ENCODE measurements at regions not wholly inside any gene's neighbourhood (a gene's known extent, or its start where the extent isn't known, plus 50 kb on each side); places are given as distances from the start of the nearest gene placed in this dataset.

GRCh38 chr5:120083851-120084542 is 380.1 kb upstream of the PRR16 start:
- no peak overlapping the region for H3K27ac ChIP-seq
- no peak for TF ChIP-seq POLR2A (IDR thresholded peaks at IDR 0.05)
- no peak for TF ChIP-seq CTCF (IDR thresholded peaks at IDR 0.05)
- H3K4me1 ChIP-seq = no peaks in the 10 kb centered on the region
- H3K27me3 ChIP-seq = no peaks in the 10 kb centered on the region
- no peak for DNase-seq
- intact Hi-C loops (cut with DNase I; ENCODE audit: low total_unique reads) = no loop called here
- no peaks in the 10 kb centered on the region for H3K36me3 ChIP-seq
- H3K9me3 ChIP-seq = no peaks in the 10 kb centered on the region
- H3K4me3 ChIP-seq = no peak overlapping the region

- intact Hi-C loops (cut with DNase I; ENCODE audit: low total_unique reads) = no loop called here
- no peaks in the 10 kb centered on the region for H3K27me3 ChIP-seq
- no peaks in the 10 kb centered on the region for H3K36me3 ChIP-seq
- no peak for TF ChIP-seq CTCF (IDR thresholded peaks at IDR 0.05)
- no peak for TF ChIP-seq POLR2A (IDR thresholded peaks at IDR 0.05)
- H3K4me3 ChIP-seq = no peak overlapping the region
- DNase-seq = no peak
- H3K27ac ChIP-seq = no peak overlapping the region
- H3K4me1 ChIP-seq = no peaks in the 10 kb centered on the region
- no peaks in the 10 kb centered on the region for H3K9me3 ChIP-seq
Measured at GRCh38 chr5:120084543-120084870, 379.6 kb upstream of the PRR16 start.

- intact Hi-C loops (cut with DNase I; ENCODE audit: low total_unique reads) = no loop called here
- no peak for DNase-seq
- H3K27ac ChIP-seq = no peak overlapping the region
- H3K9me3 ChIP-seq = no peaks in the 10 kb centered on the region
- H3K4me1 ChIP-seq = no peaks in the 10 kb centered on the region
- H3K27me3 ChIP-seq = no peaks in the 10 kb centered on the region
- no peaks in the 10 kb centered on the region for H3K36me3 ChIP-seq
- TF ChIP-seq POLR2A (IDR thresholded peaks at IDR 0.05) (no peak), CTCF (IDR thresholded peaks at IDR 0.05) (no peak)
- H3K4me3 ChIP-seq = no peak overlapping the region
Measured at GRCh38 chr5:120086081-120086480, 378.0 kb upstream of the PRR16 start.

GRCh38 chr5:120088412-120088811 is 375.7 kb upstream of the PRR16 start:
- Histone ChIP-seq H3K4me1 (no peaks in the 10 kb centered on the region), H3K27ac (no peak overlapping the region), H3K27me3 (no peaks in the 10 kb centered on the region), H3K36me3 (no peaks in the 10 kb centered on the region), H3K4me3 (no peak overlapping the region), H3K9me3 (no peaks in the 10 kb centered on the region)
- intact Hi-C loops (cut with DNase I; ENCODE audit: low total_unique reads) = no loop called here
- DNase-seq = no peak
- TF ChIP-seq CTCF (IDR thresholded peaks at IDR 0.05) = no peak
- no peak for TF ChIP-seq POLR2A (IDR thresholded peaks at IDR 0.05)

GRCh38 chr5:120088836-120089235 is 375.3 kb upstream of the PRR16 start:
- H3K4me1 ChIP-seq = no peaks in the 10 kb centered on the region
- no peak for TF ChIP-seq CTCF (IDR thresholded peaks at IDR 0.05)
- TF ChIP-seq POLR2A (IDR thresholded peaks at IDR 0.05) = no peak
- H3K27me3 ChIP-seq = no peaks in the 10 kb centered on the region
- H3K27ac ChIP-seq = no peak overlapping the region
- no peak overlapping the region for H3K4me3 ChIP-seq
- no peak for DNase-seq
- no peaks in the 10 kb centered on the region for H3K36me3 ChIP-seq
- no peaks in the 10 kb centered on the region for H3K9me3 ChIP-seq
- intact Hi-C loops (cut with DNase I; ENCODE audit: low total_unique reads) = no loop called here

Data from uterus (tissue), 3 donors.